SIG-M5 (cell line): ENCODE measurements at regions not wholly inside any gene's neighbourhood (a gene's known extent, or its start where the extent isn't known, plus 50 kb on each side); places are given as distances from the start of the nearest gene placed in this dataset.

ENCODE experiments used
- DNase-seq: peaks from one replicate; lab custom pipeline; 2025; lab: John Stamatoyannopoulos, UW

GRCh38 chr20:39825950-39826349 lies 863.1 kb downstream of the MAFB start:
- DNase-seq: no peak

GRCh38 chr20:39825524-39825923 lies 863.4 kb downstream of the DHX35 start:
- DNase-seq: no peak

- DNase-seq: no peak
These were observed 861.1 kb downstream of the DHX35 start for GRCh38 chr20:39823224-39823623.

GRCh38 chr20:39822667-39823066 lies 860.5 kb downstream of the DHX35 start:
- no peak for DNase-seq

- DNase-seq: no peak
These were observed 851.2 kb downstream of the DHX35 start for GRCh38 chr20:39813190-39813829.

GRCh38 chr20:39812116-39812515 lies 850.0 kb downstream of the DHX35 start:
- no peak for DNase-seq

- DNase-seq: no peak
These were observed 848.2 kb downstream of the DHX35 start for GRCh38 chr20:39810309-39810708.

GRCh38 chr20:39808613-39809012 lies 846.5 kb downstream of the DHX35 start:
- DNase-seq: no peak

GRCh38 chr20:39800548-39800947 lies 838.4 kb downstream of the DHX35 start:
- no peak for DNase-seq

GRCh38 chr20:39800111-39800510 lies 838.0 kb downstream of the DHX35 start:
- no peak for DNase-seq

GRCh38 chr20:39799366-39799965 lies 837.3 kb downstream of the DHX35 start:
- no peak for DNase-seq

- no peak for DNase-seq
These were observed 833.5 kb downstream of the DHX35 start for GRCh38 chr20:39795401-39796272.

- no peak for DNase-seq
These were observed 830.2 kb downstream of the DHX35 start for GRCh38 chr20:39792334-39792733.

- DNase-seq: no peak
These were observed 827.3 kb downstream of the DHX35 start for GRCh38 chr20:39789411-39789810.

- no peak for DNase-seq
These were observed 823.2 kb downstream of the DHX35 start for GRCh38 chr20:39785252-39785917.

- DNase-seq: no peak
These were observed 822.5 kb downstream of the DHX35 start for GRCh38 chr20:39784693-39785092.

GRCh38 chr20:39778847-39779604 lies 816.9 kb downstream of the DHX35 start:
- no peak for DNase-seq

- no peak for DNase-seq
These were observed 816.3 kb downstream of the DHX35 start for GRCh38 chr20:39778431-39778830.

- no peak for DNase-seq
These were observed 815.5 kb downstream of the DHX35 start for GRCh38 chr20:39777610-39778009.

GRCh38 chr20:39775110-39775509 lies 813.0 kb downstream of the DHX35 start:
- no peak for DNase-seq

- DNase-seq: no peak
These were observed 811.3 kb downstream of the DHX35 start for GRCh38 chr20:39773380-39774000.
